OCI-LY7 (cell line): ENCODE measurements at regions not wholly inside any gene's neighbourhood (a gene's known extent, or its start where the extent isn't known, plus 50 kb on each side); places are given as distances from the start of the nearest gene placed in this dataset.

Source experiments
- BruUV-seq: library from RNA; stranded (reverse); fragments of 400-500 nt; replicated peaks from 2 replicates; lab custom pipeline; 2021; lab: Mats Ljungman, UMichigan
- CTCF ChIA-PET: fragments of 300-600 bp; sonication (Branson Sonifier 250); formaldehyde crosslinking; loops from one replicate; lab custom pipeline; 2022; ENCODE audit warnings: antibody characterized with exemption; ENCODE audit not compliant: unreplicated experiment; lab: Charles Lee
- POLR2A ChIA-PET: fragments of 300-600 bp; sonication (Branson Sonifier 250); formaldehyde crosslinking; loops from one replicate; lab custom pipeline; 2022; ENCODE audit warnings: antibody characterized with exemption; lab: Charles Lee
- DNase-seq: peaks from one replicate; pipeline ENCODE4 v3.0.0-alpha.2; 2015; ENCODE audit warnings: low spot score
- H2AFZ ChIP-seq: fragments of 200-600 bp; sonication (generic), shearing (Covaris generic); 2 replicates; pipeline ENCODE4 v1.6.1; 2014; ENCODE audit warnings: mild to moderate bottlenecking, antibody characterized with exemption, low read length, moderate library complexity
- H3K27ac ChIP-seq: fragments of 200-600 bp; sonication (generic); 2 replicates; pipeline ENCODE4 v1.5.1; 2014; ENCODE audit warnings: mixed run types, low read depth, mild to moderate bottlenecking, moderate library complexity, low read length, inconsistent platforms; ENCODE audit not compliant: poor library complexity, severe bottlenecking
- H3K36me3 ChIP-seq: fragments of 200-600 bp; sonication (generic); 2 replicates; pipeline ENCODE4 v1.6.1; 2014; ENCODE audit warnings: mild to moderate bottlenecking, antibody characterized with exemption, low read length, moderate library complexity, mixed read lengths; ENCODE audit not compliant: insufficient read depth
- H3K4me1 ChIP-seq: fragments of 200-600 bp; sonication (generic); 2 replicates; pipeline ENCODE4 v1.5.1; 2014; ENCODE audit warnings: mild to moderate bottlenecking, low read length; ENCODE audit not compliant: insufficient read depth, poor library complexity, severe bottlenecking
- H3K4me2 ChIP-seq: fragments of 200-600 bp; sonication (generic); 2 replicates; pipeline ENCODE4 v1.6.1; 2014; ENCODE audit warnings: mild to moderate bottlenecking, low read length
- H3K4me3 ChIP-seq: fragments of 200-600 bp; sonication (generic); 2 replicates; pipeline ENCODE4 v1.5.1; 2014; ENCODE audit warnings: mild to moderate bottlenecking, low read depth, low read length; ENCODE audit not compliant: poor library complexity, severe bottlenecking
- H3K79me2 ChIP-seq: fragments of 200-600 bp; sonication (generic); 2 replicates; pipeline ENCODE4 v1.6.1; 2016; ENCODE audit warnings: low read depth, mild to moderate bottlenecking, low read length, moderate library complexity, mixed read lengths; ENCODE audit not compliant: insufficient read depth
- H3K9me2 ChIP-seq: fragments of 200-600 bp; sonication (generic); 2 replicates; pipeline ENCODE4 v1.6.1; 2016; ENCODE audit warnings: mild to moderate bottlenecking, low read length, mixed read lengths; ENCODE audit not compliant: insufficient read depth
- H3K9me3 ChIP-seq: fragments of 200-600 bp; sonication (generic); 2 replicates; pipeline ENCODE4 v1.6.1; 2014; ENCODE audit warnings: mild to moderate bottlenecking, mixed run types, low read length, mixed read lengths
- H4K20me1 ChIP-seq: fragments of 200-600 bp; sonication (generic); 2 replicates; pipeline ENCODE4 v1.6.1; 2014; ENCODE audit warnings: mild to moderate bottlenecking, antibody characterized with exemption, low read length, moderate library complexity, mixed read lengths; ENCODE audit not compliant: insufficient read depth
- CTCF ChIP-seq: fragments of 200-600 bp; sonication (generic); conservative IDR thresholded peaks from 2 replicates; pipeline ENCODE4 v1.5.1; 2014; ENCODE audit warnings: mild to moderate bottlenecking, antibody characterized with exemption, low read length, moderate library complexity, mixed read lengths
- EZH2phosphoT487 ChIP-seq: fragments of 200-600 bp; sonication (generic); IDR thresholded peaks from 2 replicates; pipeline ENCODE4 v1.6.1; 2018; ENCODE audit warnings: low read depth, borderline replicate concordance, mild to moderate bottlenecking, mixed run types, antibody characterized with exemption, low read length, moderate library complexity, mixed read lengths
- intact Hi-C: fragments of 100-400 bp; cut with micrococcal nuclease; formaldehyde crosslinking; loops from one replicate; pipeline ENCODE4 v1.10.0; 2022; ENCODE audit not compliant: unreplicated experiment

- Histone ChIP-seq H4K20me1 (no peaks in the 10 kb centered on the region), H3K4me2 (no peak overlapping the region), H3K27ac (no peak overlapping the region), H3K4me1 (no peaks in the 10 kb centered on the region), H3K4me3 (no peak overlapping the region), H3K36me3 (no peaks in the 10 kb centered on the region), H3K79me2 (no peaks in the 10 kb centered on the region), H2AFZ (no peak overlapping the region), H3K9me2 (no peaks in the 10 kb centered on the region), H3K9me3 (no peaks in the 10 kb centered on the region)
- no TSS peak for BruUV-seq
- no peak for DNase-seq
- intact Hi-C loops = no loop called here
- ChIA-PET POLR2A (no interaction called here), CTCF (no interaction called here)
- TF ChIP-seq CTCF (no peak), EZH2phosphoT487 (no peak)
Observed at GRCh38 chr2:239726631-239727181, 298.4 kb downstream of the NDUFA10 start.

GRCh38 chr2:239726091-239726591, 299.0 kb downstream of the NDUFA10 start:
- no peak overlapping the region for H3K4me3 ChIP-seq
- H4K20me1 ChIP-seq = no peaks in the 10 kb centered on the region
- no peaks in the 10 kb centered on the region for H3K9me2 ChIP-seq
- POLR2A ChIA-PET = no interaction called here
- no peaks in the 10 kb centered on the region for H3K9me3 ChIP-seq
- H3K36me3 ChIP-seq = no peaks in the 10 kb centered on the region
- no peak overlapping the region for H3K27ac ChIP-seq
- H2AFZ ChIP-seq = no peak overlapping the region
- no peak for TF ChIP-seq CTCF
- TF ChIP-seq EZH2phosphoT487 = no peak
- no peak for DNase-seq
- intact Hi-C loops = no loop called here
- no peaks in the 10 kb centered on the region for H3K4me1 ChIP-seq
- H3K4me2 ChIP-seq = no peak overlapping the region
- H3K79me2 ChIP-seq = no peaks in the 10 kb centered on the region
- CTCF ChIA-PET = no interaction called here
- BruUV-seq = no TSS peak

- Histone ChIP-seq H2AFZ (no peak overlapping the region), H3K9me2 (no peaks in the 10 kb centered on the region), H3K9me3 (no peaks in the 10 kb centered on the region), H3K4me1 (no peaks in the 10 kb centered on the region), H4K20me1 (no peaks in the 10 kb centered on the region), H3K4me2 (no peak overlapping the region), H3K27ac (no peak overlapping the region), H3K4me3 (no peak overlapping the region), H3K36me3 (no peaks in the 10 kb centered on the region), H3K79me2 (no peaks in the 10 kb centered on the region)
- ChIA-PET POLR2A (no interaction called here), CTCF (no interaction called here)
- no peak for DNase-seq
- intact Hi-C loops = no loop called here
- TF ChIP-seq CTCF (no peak), EZH2phosphoT487 (no peak)
- BruUV-seq = no TSS peak
Observed at GRCh38 chr2:239725551-239725890, 299.6 kb downstream of the NDUFA10 start.
